Upper lobe of left lung (tissue), 4 donors: ENCODE measurements at regions not wholly inside any gene's neighbourhood (a gene's known extent, or its start where the extent isn't known, plus 50 kb on each side); places are given as distances from the start of the nearest gene placed in this dataset.

Source experiments
- CTCF ChIP-seq, 6 experiments: fragments of 450-650 bp in 4 of 6; fragments of 200-600 bp in 2 of 6; sonication (generic) in 2 of 6; IDR thresholded peaks; one replicate each; pipeline ENCODE4 v1.5.1; 2016 to 2019; ENCODE audit warnings: antibody characterized with exemption in 6 of 6
- EP300 ChIP-seq, 4 donors: sonication (generic); formaldehyde crosslinking; IDR thresholded peaks; one replicate each; pipeline ENCODE4 v1.5.1; 2017; ENCODE audit warnings: antibody characterized with exemption in 4 of 4, control low read depth in 2 of 4
- POLR2A ChIP-seq, 4 donors: fragments of 450-650 bp; IDR thresholded peaks; one replicate each; pipeline ENCODE4 v1.5.1; 2016 to 2017; ENCODE audit warnings: antibody characterized with exemption in 4 of 4, mild to moderate bottlenecking in 2 of 4
- POLR2AphosphoS5 ChIP-seq, 2 donors: sonication (generic); formaldehyde crosslinking; IDR thresholded peaks; one replicate each; pipeline ENCODE4 v1.5.1; 2017; ENCODE audit warnings: antibody characterized with exemption in 2 of 2

- TF ChIP-seq POLR2AphosphoS5 (IDR thresholded peaks at IDR 0.05) (no peak), CTCF (IDR thresholded peaks at IDR 0.05) (no peak), POLR2A (IDR thresholded peaks at IDR 0.05) (no peak), EP300 (IDR thresholded peaks at IDR 0.05) (no peak)
These were observed 1183.1 kb upstream of the TMEFF2 start for GRCh38 chr2:193377789-193378188.
